Natural killer cell (primary cell): ENCODE measurements at regions not wholly inside any gene's neighbourhood (a gene's known extent, or its start where the extent isn't known, plus 50 kb on each side); places are given as distances from the start of the nearest gene placed in this dataset.

Experiments
- ATAC-seq, 3 donors: fragments of 150-1000 bp in 2 of 3; fragments of 200-7000 bp in 1 of 3; cut with Tn5 transposase; 1 replicate in 1 of 3; 2 replicates in 2 of 3; pipeline ENCODE4 v1.10.0; 2021; ENCODE audit warnings: mild to moderate bottlenecking in 2 of 3, moderate library complexity in 2 of 3
- DNase-seq, 2 donors: peaks; one replicate each; pipeline versions ENCODE4 v3.0.0 to v3.0.0-alpha.2; 2013 to 2021; ENCODE audit warnings: mixed read lengths in 1 of 2
- H3K27ac ChIP-seq: one replicate; pipeline ENCODE4 v1.5.1; 2013; ENCODE audit warnings: mild to moderate bottlenecking, low read length
- H3K27me3 ChIP-seq: one replicate; pipeline ENCODE4 v1.6.1; 2013; ENCODE audit warnings: low read length; ENCODE audit not compliant: control insufficient read depth, insufficient read depth
- H3K36me3 ChIP-seq: one replicate; pipeline ENCODE4 v1.6.1; 2013; ENCODE audit warnings: low read length; ENCODE audit not compliant: control insufficient read depth, insufficient read depth
- H3K4me1 ChIP-seq: one replicate; pipeline ENCODE4 v1.6.1; 2013; ENCODE audit warnings: low read length; ENCODE audit not compliant: control insufficient read depth, insufficient read depth
- H3K4me3 ChIP-seq: one replicate; pipeline ENCODE4 v1.5.1; 2013; ENCODE audit warnings: low read length
- H3K9me3 ChIP-seq: one replicate; pipeline ENCODE4 v1.6.1; 2013; ENCODE audit warnings: low read length; ENCODE audit not compliant: control insufficient read depth, insufficient read depth
- H3K27ac Mint-ChIP-seq, 2 donors: one replicate each; pipeline ENCODE4 v1.8.0; 2022; ENCODE audit warnings: mild to moderate bottlenecking in 2 of 2, mixed read lengths in 2 of 2, moderate library complexity in 1 of 2
- H3K27me3 Mint-ChIP-seq, 2 donors: one replicate each; pipeline ENCODE4 v1.8.0; 2022; ENCODE audit warnings: low read depth in 2 of 2, mixed read lengths in 2 of 2
- H3K36me3 Mint-ChIP-seq: one replicate; pipeline ENCODE4 v1.8.0; 2022; ENCODE audit warnings: mixed read lengths
- H3K4me1 Mint-ChIP-seq, 2 donors: one replicate each; pipeline ENCODE4 v1.8.0; 2022; ENCODE audit warnings: mixed read lengths in 2 of 2
- H3K4me3 Mint-ChIP-seq: one replicate; pipeline ENCODE4 v1.8.0; 2022; ENCODE audit warnings: mild to moderate bottlenecking, moderate library complexity, mixed read lengths
- H3K9me3 Mint-ChIP-seq, 2 donors: one replicate each; pipeline ENCODE4 v1.8.0; 2022; ENCODE audit warnings: mixed read lengths in 2 of 2
- WGBS: methylation state at CpG from one replicate; pipeline ENCODE4 v1.1.7; 2013; ENCODE audit warnings: missing lambda C conversion rate; ENCODE audit not compliant: insufficient coverage; 5-methylcytosine and 5-hydroxymethylcytosine counted together
- intact Hi-C: fragments of 100-400 bp; cut with micrococcal nuclease; formaldehyde crosslinking; loops from one replicate; pipeline ENCODE4 v1.14.2; 2022
- TF ChIP-seq, protein P1 (sequence below): fragments of 200-600 bp; IDR thresholded peaks from one replicate; pipeline ENCODE4 v1.8.0; 2022; ENCODE audit warnings: antibody characterized with exemption

DNA sequence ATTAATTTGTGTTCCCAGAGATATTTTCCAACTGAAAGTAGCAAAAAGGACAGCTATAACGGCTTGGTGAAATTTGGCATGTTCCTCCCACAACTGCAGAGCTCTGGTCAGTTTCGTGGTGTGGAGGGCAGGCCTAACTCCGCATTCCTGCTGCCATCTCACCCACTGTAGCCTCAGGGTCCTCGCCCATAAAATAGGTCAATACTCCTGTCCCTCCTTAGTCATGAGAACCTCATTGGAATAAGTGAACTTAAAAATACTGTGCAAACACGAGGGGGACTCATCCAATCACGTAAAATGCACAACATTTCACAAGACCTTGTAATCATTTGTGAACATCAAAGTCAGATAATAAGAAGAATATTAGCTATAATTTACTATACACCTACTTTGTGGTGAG, 143.5 kb upstream of the NCKAP5 start:
- H3K4me3 Mint-ChIP-seq: no peak overlapping the region
- H3K27ac Mint-ChIP-seq: no peak overlapping the region
- no peaks in the 10 kb centered on the region for H3K36me3 Mint-ChIP-seq
- WGBS: 85% methylated on average over 6 of the region's 6 CpGs
- H3K9me3 ChIP-seq: no peaks in the 10 kb centered on the region
- no peaks in the 10 kb centered on the region for H3K4me1 ChIP-seq
- DNase-seq (no peak), ATAC-seq (no peak)
- H3K4me1 Mint-ChIP-seq: no peaks in the 10 kb centered on the region
- no peak overlapping the region for H3K27ac ChIP-seq
- H3K4me3 ChIP-seq: no peak overlapping the region
- H3K27me3 ChIP-seq: no peaks in the 10 kb centered on the region
- H3K9me3 Mint-ChIP-seq: peaks cover 7 to 9% of the 10 kb centered on the region in 2 donors
- TF ChIP-seq, protein P1, sequence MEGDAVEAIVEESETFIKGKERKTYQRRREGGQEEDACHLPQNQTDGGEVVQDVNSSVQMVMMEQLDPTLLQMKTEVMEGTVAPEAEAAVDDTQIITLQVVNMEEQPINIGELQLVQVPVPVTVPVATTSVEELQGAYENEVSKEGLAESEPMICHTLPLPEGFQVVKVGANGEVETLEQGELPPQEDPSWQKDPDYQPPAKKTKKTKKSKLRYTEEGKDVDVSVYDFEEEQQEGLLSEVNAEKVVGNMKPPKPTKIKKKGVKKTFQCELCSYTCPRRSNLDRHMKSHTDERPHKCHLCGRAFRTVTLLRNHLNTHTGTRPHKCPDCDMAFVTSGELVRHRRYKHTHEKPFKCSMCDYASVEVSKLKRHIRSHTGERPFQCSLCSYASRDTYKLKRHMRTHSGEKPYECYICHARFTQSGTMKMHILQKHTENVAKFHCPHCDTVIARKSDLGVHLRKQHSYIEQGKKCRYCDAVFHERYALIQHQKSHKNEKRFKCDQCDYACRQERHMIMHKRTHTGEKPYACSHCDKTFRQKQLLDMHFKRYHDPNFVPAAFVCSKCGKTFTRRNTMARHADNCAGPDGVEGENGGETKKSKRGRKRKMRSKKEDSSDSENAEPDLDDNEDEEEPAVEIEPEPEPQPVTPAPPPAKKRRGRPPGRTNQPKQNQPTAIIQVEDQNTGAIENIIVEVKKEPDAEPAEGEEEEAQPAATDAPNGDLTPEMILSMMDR: no peak
- no peaks in the 10 kb centered on the region for H3K36me3 ChIP-seq
- intact Hi-C loops: no loop called here
- H3K27me3 Mint-ChIP-seq: peaks cover 0 to 2% of the 10 kb centered on the region in 2 donors

DNA sequence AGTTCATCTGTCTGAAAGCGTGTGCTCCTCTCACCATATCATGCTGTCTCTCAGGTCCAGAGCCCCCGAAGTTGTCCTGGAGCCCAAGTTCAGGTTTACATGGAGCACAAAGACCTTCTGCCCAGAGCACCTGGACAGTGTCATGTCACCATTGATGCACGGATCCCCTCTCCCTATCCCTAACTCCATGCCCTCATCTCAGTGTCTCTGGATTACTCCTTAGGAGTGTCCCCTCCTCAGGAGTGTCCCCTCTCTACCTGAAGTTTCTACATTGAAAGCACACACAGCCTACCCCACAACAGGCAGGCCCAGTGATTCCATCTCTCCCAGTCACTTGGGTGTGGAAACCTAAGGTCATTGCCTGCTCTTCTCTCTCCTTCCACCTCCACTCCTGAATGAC, 144.1 kb upstream of the NCKAP5 start:
- 80% methylated on average over 3 of the region's 3 CpGs for WGBS
- H3K27ac ChIP-seq: no peak overlapping the region
- TF ChIP-seq, protein P1: no peak
- H3K9me3 ChIP-seq: no peaks in the 10 kb centered on the region
- H3K4me3 Mint-ChIP-seq: no peak overlapping the region
- no peak overlapping the region for H3K27ac Mint-ChIP-seq
- no peaks in the 10 kb centered on the region for H3K4me1 Mint-ChIP-seq
- H3K4me3 ChIP-seq: no peak overlapping the region
- H3K27me3 ChIP-seq: no peaks in the 10 kb centered on the region
- peaks cover 7 to 8% of the 10 kb centered on the region in 2 donors for H3K9me3 Mint-ChIP-seq
- ATAC-seq: peak in 1 of 3 donors; percentile 24
- H3K27me3 Mint-ChIP-seq: peaks cover 0 to 2% of the 10 kb centered on the region in 2 donors
- DNase-seq: no peak
- no peaks in the 10 kb centered on the region for H3K4me1 ChIP-seq
- H3K36me3 ChIP-seq: no peaks in the 10 kb centered on the region
- intact Hi-C loops: no loop called here
- no peaks in the 10 kb centered on the region for H3K36me3 Mint-ChIP-seq

DNA sequence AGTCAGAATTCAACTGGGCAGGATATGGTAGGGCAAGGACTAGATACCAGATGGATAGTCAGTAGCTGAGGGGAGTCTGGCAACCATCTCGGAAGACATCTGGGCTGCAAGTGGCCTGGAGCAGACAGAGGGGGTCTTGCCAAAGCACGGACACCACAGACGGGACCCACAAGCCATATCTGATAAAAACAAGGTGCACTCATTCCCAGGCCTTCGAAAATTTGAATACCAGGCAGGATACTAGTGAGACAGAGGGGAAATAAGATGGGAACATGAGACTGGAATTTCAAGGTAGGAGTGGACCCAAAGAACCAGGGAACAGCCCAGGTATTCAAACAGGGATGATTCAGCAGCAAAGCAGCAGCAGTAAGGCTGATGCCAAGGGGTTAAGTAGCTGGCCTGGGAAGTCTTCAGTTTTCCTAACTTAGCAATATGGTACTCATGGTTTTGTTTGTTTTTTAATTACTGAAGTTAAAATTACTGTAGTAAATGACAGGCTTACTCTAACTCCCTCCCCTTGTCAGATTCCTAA, 144.9 kb upstream of the NCKAP5 start:
- ATAC-seq: no peak
- Mint-ChIP-seq H3K9me3 (peaks cover 7 to 8% of the 10 kb centered on the region in 2 donors), H3K27me3 (peaks cover 0 to 2% of the 10 kb centered on the region in 2 donors), H3K36me3 (no peaks in the 10 kb centered on the region), H3K4me3 (no peak overlapping the region), H3K27ac (no peak overlapping the region), H3K4me1 (no peaks in the 10 kb centered on the region)
- TF ChIP-seq, protein P1: no peak
- intact Hi-C loops: no loop called here
- H3K4me3 ChIP-seq: no peak overlapping the region
- no peaks in the 10 kb centered on the region for H3K27me3 ChIP-seq
- H3K4me1 ChIP-seq: no peaks in the 10 kb centered on the region
- H3K9me3 ChIP-seq: no peaks in the 10 kb centered on the region
- WGBS: 70% methylated on average over 4 of the region's 4 CpGs
- H3K27ac ChIP-seq: no peak overlapping the region
- DNase-seq: no peak
- no peaks in the 10 kb centered on the region for H3K36me3 ChIP-seq

DNA sequence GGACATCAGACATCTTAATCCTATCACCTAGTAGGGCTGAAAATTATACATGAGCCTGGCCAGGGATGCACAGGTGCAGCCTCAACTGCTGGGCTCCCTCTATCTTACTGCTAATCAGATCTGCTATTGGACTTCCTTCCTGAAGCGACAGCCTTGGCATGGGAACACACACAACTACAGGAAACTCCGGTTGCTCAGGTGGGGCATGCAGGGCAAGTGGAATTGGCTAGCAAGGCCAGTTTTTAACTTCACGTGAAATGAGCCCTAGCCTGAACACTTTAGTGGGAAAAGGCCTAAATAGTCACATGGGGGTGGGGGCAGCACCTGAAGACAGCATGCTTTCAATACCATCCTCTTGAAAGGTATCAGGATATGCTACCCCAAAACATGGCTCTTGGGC, 147.9 kb upstream of the NCKAP5 start:
- Mint-ChIP-seq H3K27ac (no peak overlapping the region), H3K9me3 (peaks cover 2 to 4% of the 10 kb centered on the region in 2 donors), H3K4me3 (no peak overlapping the region), H3K36me3 (no peaks in the 10 kb centered on the region), H3K4me1 (no peaks in the 10 kb centered on the region), H3K27me3 (peaks cover 0 to 2% of the 10 kb centered on the region in 2 donors)
- intact Hi-C loops: no loop called here
- DNase-seq: no peak
- H3K36me3 ChIP-seq: no peaks in the 10 kb centered on the region
- TF ChIP-seq, protein P1: no peak
- no peaks in the 10 kb centered on the region for H3K4me1 ChIP-seq
- no peaks in the 10 kb centered on the region for H3K27me3 ChIP-seq
- no peaks in the 10 kb centered on the region for H3K9me3 ChIP-seq
- no peak overlapping the region for H3K27ac ChIP-seq
- 65% methylated on average over 3 of the region's 3 CpGs for WGBS
- H3K4me3 ChIP-seq: no peak overlapping the region
- no peak for ATAC-seq
